Mesendoderm (in vitro differentiated cells): ENCODE measurements at regions not wholly inside any gene's neighbourhood (a gene's known extent, or its start where the extent isn't known, plus 50 kb on each side); places are given as distances from the start of the nearest gene placed in this dataset.

Experiments used
- DNase-seq: peaks from one replicate; pipeline ENCODE4 v3.0.0; 2013
- H2AK5ac ChIP-seq: 2 replicates; pipeline ENCODE4 v1.6.1; 2013; ENCODE audit warnings: low read length, inconsistent platforms
- H2BK120ac ChIP-seq: 2 replicates; pipeline ENCODE4 v1.6.1; 2013; ENCODE audit warnings: low read depth, mild to moderate bottlenecking, low read length, moderate library complexity, mixed read lengths
- H2BK15ac ChIP-seq: replicated peaks from 2 replicates; pipeline ENCODE4 v1.6.1; 2013; ENCODE audit warnings: low read depth, mild to moderate bottlenecking, moderate library complexity
- H2BK5ac ChIP-seq: 2 replicates; pipeline ENCODE4 v1.6.1; 2013; ENCODE audit warnings: low read length, inconsistent platforms
- H3K18ac ChIP-seq: 2 replicates; pipeline ENCODE4 v1.6.1; 2013; ENCODE audit warnings: mild to moderate bottlenecking, low read length, mixed read lengths
- H3K23ac ChIP-seq: one replicate; pipeline ENCODE4 v1.6.1; 2013; ENCODE audit warnings: low read length
- H3K27ac ChIP-seq: 2 replicates; pipeline ENCODE4 v1.5.1; 2013; ENCODE audit warnings: low read depth, mild to moderate bottlenecking, inconsistent platforms, low read length, moderate library complexity
- H3K27me3 ChIP-seq: 2 replicates; pipeline ENCODE4 v1.6.1; 2013; ENCODE audit warnings: low read length, control low read depth, mild to moderate bottlenecking, inconsistent platforms; ENCODE audit not compliant: insufficient read depth, poor library complexity
- H3K36me3 ChIP-seq: 2 replicates; pipeline ENCODE4 v1.6.1; 2013; ENCODE audit warnings: low read length, inconsistent platforms; ENCODE audit not compliant: control insufficient read depth, insufficient read depth
- H3K4ac ChIP-seq: one replicate; pipeline ENCODE4 v1.6.1; 2013; ENCODE audit warnings: low read depth, mild to moderate bottlenecking, low read length, moderate library complexity
- H3K4me1 ChIP-seq: 2 replicates; pipeline ENCODE4 v1.6.1; 2013; ENCODE audit warnings: low read depth, low read length, inconsistent platforms; ENCODE audit not compliant: control insufficient read depth
- H3K4me2 ChIP-seq: 2 replicates; pipeline ENCODE4 v1.6.1; 2013; ENCODE audit warnings: low read length
- H3K4me3 ChIP-seq: 2 replicates; pipeline ENCODE4 v1.5.1; 2013; ENCODE audit warnings: mild to moderate bottlenecking, low read length
- H3K56ac ChIP-seq: one replicate; pipeline ENCODE4 v1.6.1; 2013; ENCODE audit warnings: low read length
- H3K79me1 ChIP-seq: 2 replicates; pipeline ENCODE4 v1.6.1; 2013; ENCODE audit warnings: low read length, inconsistent platforms
- H3K79me2 ChIP-seq: 2 replicates; pipeline ENCODE4 v1.6.1; 2013; ENCODE audit warnings: mild to moderate bottlenecking, low read length; ENCODE audit not compliant: control insufficient read depth, insufficient read depth
- H3K9ac ChIP-seq: 2 replicates; pipeline ENCODE4 v1.6.1; 2013; ENCODE audit warnings: low read length, inconsistent platforms
- H4K5ac ChIP-seq: one replicate; pipeline ENCODE4 v1.6.1; 2013; ENCODE audit warnings: low read length
- H4K8ac ChIP-seq: one replicate; pipeline ENCODE4 v1.6.1; 2013; ENCODE audit warnings: low read depth, mild to moderate bottlenecking, control low read depth, low read length, moderate library complexity
- WGBS: extraction: QIAGEN DNeasy Blood & Tissue Kit; methylation state at CpG from one replicate; pipeline ENCODE4 v1.1.7; 2013; ENCODE audit warnings: low lambda C conversion rate, missing lambda C conversion rate; ENCODE audit not compliant: insufficient coverage; ENCODE audit errors: extremely low coverage; 5-methylcytosine and 5-hydroxymethylcytosine counted together

DNA sequence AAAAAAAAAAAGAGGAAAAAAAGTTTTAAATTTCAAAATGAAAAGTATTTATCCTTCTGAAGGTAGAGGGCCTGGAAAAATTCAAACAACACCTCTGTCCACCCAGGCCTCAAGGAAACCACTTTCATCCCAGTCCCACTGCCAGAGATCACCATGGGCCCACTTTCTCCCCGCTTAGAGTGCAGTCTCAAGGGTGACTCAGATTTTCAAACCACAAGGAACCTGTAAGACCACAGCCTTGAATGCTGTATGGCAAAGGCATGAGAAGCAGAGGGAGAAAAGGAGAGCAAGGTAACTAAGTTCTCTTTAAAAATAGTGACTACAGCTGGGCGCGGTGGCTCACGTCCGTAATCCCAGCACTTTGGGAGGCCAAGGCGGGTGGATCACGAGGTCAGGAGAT, 87.9 kb upstream of the PACRGL start:
- Histone ChIP-seq H2BK15ac (no peak overlapping the region), H3K18ac (no peak overlapping the region), H3K56ac (no peak overlapping the region), H3K79me2 (no peaks in the 10 kb centered on the region), H3K27me3 (no peaks in the 10 kb centered on the region), H3K79me1 (no peaks in the 10 kb centered on the region), H3K23ac (no peak overlapping the region), H3K4me2 (no peak overlapping the region), H4K5ac (no peak overlapping the region), H3K4me3 (no peak overlapping the region), H3K36me3 (no peaks in the 10 kb centered on the region), H4K8ac (no peak overlapping the region), H3K4me1 (no peaks in the 10 kb centered on the region), H3K27ac (no peak overlapping the region), H2BK120ac (no peak overlapping the region), H3K9ac (no peak overlapping the region), H2AK5ac (no peak overlapping the region), H2BK5ac (no peak overlapping the region), H3K4ac (no peak overlapping the region)
- no peak for DNase-seq
- WGBS, result no CpG with 5 or more reads among the region's 7 CpGs

DNA sequence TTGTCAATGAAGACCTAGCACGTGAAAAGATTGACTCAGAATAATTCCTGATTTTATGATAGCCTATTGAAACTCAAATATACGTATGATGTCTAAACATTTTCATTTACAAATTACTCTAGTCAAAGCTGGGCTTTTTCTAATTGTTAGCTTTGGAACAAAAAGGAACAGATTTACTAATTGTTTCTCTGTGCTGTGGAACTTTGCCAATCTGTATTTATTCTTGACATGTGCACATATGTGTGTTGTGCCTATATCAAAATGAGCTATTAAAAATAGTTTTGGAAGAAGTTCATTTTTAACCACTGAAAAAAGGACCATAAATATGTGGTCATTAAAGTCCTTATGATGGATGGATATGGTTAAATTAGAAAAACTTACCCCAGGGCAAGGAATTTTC, 85.4 kb upstream of the PACRGL start:
- no peaks in the 10 kb centered on the region for H3K79me1 ChIP-seq
- H2BK5ac ChIP-seq, result no peak overlapping the region
- no CpG with 5 or more reads among the region's 2 CpGs for WGBS
- H2AK5ac ChIP-seq, result no peak overlapping the region
- H3K56ac ChIP-seq, result no peak overlapping the region
- H3K4me3 ChIP-seq, result no peak overlapping the region
- no peak overlapping the region for H3K9ac ChIP-seq
- H3K27ac ChIP-seq, result no peak overlapping the region
- H3K23ac ChIP-seq, result no peak overlapping the region
- no peak overlapping the region for H4K8ac ChIP-seq
- no peak overlapping the region for H2BK15ac ChIP-seq
- H3K18ac ChIP-seq, result no peak overlapping the region
- no peak overlapping the region for H2BK120ac ChIP-seq
- H3K36me3 ChIP-seq, result no peaks in the 10 kb centered on the region
- H3K27me3 ChIP-seq, result no peaks in the 10 kb centered on the region
- H4K5ac ChIP-seq, result no peak overlapping the region
- no peaks in the 10 kb centered on the region for H3K4me1 ChIP-seq
- H3K4ac ChIP-seq, result no peak overlapping the region
- no peak for DNase-seq
- no peak overlapping the region for H3K4me2 ChIP-seq
- H3K79me2 ChIP-seq, result no peaks in the 10 kb centered on the region

DNA sequence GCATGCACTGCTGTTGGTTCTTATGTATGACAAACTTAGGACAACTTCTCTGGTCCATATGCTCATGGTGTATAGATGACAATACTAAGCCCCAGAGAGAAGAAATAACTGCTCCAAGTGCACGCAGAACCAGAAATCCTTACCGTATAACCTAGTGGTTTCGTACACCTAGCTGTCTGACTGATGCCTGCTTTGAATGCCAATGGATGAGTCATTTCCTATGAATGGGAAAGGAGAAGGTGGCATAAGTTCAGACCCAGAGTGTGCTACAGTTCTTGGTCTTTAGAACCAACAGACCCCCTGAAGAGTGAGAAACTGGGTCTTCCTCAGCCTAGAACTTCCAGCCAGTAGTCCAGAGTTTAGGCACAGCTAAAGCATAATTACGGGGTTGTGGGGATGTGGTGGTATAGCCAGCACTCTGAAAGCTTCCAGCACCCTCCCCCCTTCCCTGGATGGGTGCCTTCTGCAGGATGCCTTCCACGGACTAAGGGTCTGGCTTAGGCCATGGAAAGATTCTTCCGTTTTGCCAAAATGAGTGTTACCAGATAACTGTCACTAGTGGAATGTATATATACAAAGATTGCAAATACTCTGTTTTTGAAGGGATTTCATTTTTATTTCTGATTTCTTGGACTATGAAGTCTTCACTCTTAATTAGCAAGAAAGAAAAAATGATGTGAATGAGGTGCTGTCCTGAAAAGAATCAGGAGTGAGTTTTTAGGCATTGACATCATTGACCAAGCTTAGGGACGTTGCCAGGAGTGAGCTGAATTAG, 84.6 kb upstream of the PACRGL start:
- no peaks in the 10 kb centered on the region for H3K79me1 ChIP-seq
- peak; percentile 37 for DNase-seq

DNA sequence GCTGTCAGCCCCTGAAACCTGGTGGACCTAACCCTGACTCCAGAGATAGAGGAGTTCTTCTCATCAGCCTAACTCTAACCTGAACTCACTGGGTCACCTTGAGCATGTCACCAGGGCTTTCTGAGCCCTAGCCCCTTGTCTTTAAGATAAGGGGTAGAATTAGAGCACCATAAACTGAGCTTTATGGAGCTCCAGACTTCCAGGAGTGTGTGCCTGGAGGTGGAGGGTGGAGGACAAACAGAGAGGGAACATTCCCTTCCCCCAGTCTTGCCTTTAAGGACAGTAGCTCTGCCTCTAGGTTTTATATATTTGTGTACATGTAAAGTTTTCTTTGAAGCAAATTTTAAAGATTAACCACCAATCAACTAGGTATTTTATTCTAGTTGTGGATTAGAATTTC, 83.9 kb upstream of the PACRGL start:
- Histone ChIP-seq H3K27ac (no peak overlapping the region), H3K27me3 (no peaks in the 10 kb centered on the region), H4K8ac (no peak overlapping the region), H3K4me2 (no peak overlapping the region), H2BK120ac (no peak overlapping the region), H3K4me1 (no peaks in the 10 kb centered on the region), H2BK5ac (no peak overlapping the region), H3K36me3 (no peaks in the 10 kb centered on the region), H3K23ac (no peak overlapping the region), H3K56ac (no peak overlapping the region), H3K9ac (no peak overlapping the region), H3K18ac (no peak overlapping the region), H3K79me2 (no peaks in the 10 kb centered on the region), H3K79me1 (no peaks in the 10 kb centered on the region), H3K4ac (no peak overlapping the region), H3K4me3 (no peak overlapping the region), H2BK15ac (no peak overlapping the region), H4K5ac (no peak overlapping the region), H2AK5ac (no peak overlapping the region)
- no peak for DNase-seq

More for the DNA sequence above, 84.6 kb upstream of the PACRGL start:
- Histone ChIP-seq H3K4me1 (no peaks in the 10 kb centered on the region), H2BK15ac (no peak overlapping the region), H4K5ac (no peak overlapping the region), H3K9ac (no peak overlapping the region), H3K23ac (no peak overlapping the region), H2BK5ac (no peak overlapping the region), H3K4me3 (no peak overlapping the region), H3K4ac (no peak overlapping the region), H2AK5ac (no peak overlapping the region), H3K27me3 (no peaks in the 10 kb centered on the region), H3K4me2 (no peak overlapping the region), H3K79me2 (no peaks in the 10 kb centered on the region), H3K27ac (no peak overlapping the region), H3K18ac (no peak overlapping the region), H3K36me3 (no peaks in the 10 kb centered on the region), H2BK120ac (no peak overlapping the region), H3K56ac (no peak overlapping the region), H4K8ac (no peak overlapping the region)
- WGBS, result no CpG with 5 or more reads among the region's 7 CpGs

DNA sequence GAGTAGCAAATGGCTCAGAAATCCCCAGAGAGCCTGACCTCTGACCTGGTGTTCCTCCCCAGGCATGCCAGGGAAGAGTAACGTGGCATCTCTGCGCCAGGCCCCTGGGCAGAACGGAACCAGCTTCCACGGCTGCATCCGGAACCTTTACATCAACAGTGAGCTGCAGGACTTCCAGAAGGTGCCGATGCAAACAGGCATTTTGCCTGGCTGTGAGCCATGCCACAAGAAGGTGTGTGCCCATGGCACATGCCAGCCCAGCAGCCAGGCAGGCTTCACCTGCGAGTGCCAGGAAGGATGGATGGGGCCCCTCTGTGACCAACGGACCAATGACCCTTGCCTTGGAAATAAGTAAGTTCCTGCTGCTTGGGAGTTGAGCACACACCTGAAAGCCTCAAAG, 83.4 kb upstream of the PACRGL start:
- no peak overlapping the region for H4K5ac ChIP-seq
- H3K4me3 ChIP-seq, result no peak overlapping the region
- DNase-seq, result no peak
- H3K36me3 ChIP-seq, result no peaks in the 10 kb centered on the region
- no peak overlapping the region for H2BK5ac ChIP-seq
- H3K4ac ChIP-seq, result no peak overlapping the region
- H2BK15ac ChIP-seq, result no peak overlapping the region
- H3K27ac ChIP-seq, result no peak overlapping the region
- H3K23ac ChIP-seq, result no peak overlapping the region
- H3K27me3 ChIP-seq, result no peaks in the 10 kb centered on the region
- H3K4me2 ChIP-seq, result no peak overlapping the region
- no peaks in the 10 kb centered on the region for H3K4me1 ChIP-seq
- no CpG with 5 or more reads among the region's 8 CpGs for WGBS
- no peak overlapping the region for H2AK5ac ChIP-seq
- H3K9ac ChIP-seq, result no peak overlapping the region
- H2BK120ac ChIP-seq, result no peak overlapping the region
- H4K8ac ChIP-seq, result no peak overlapping the region
- H3K79me1 ChIP-seq, result no peaks in the 10 kb centered on the region
- no peak overlapping the region for H3K18ac ChIP-seq
- no peak overlapping the region for H3K56ac ChIP-seq
- no peaks in the 10 kb centered on the region for H3K79me2 ChIP-seq
